ENCODE measurements at regions not wholly inside any gene's neighbourhood (a gene's known extent, or its start where the extent isn't known, plus 50 kb on each side); places are given as distances from the start of the nearest gene placed in this dataset.
"Not testable (repeated sequence)": the region's sequence is repeated elsewhere in the genome, so short reads cannot be mapped to it uniquely, and the experiment has no call there.

DNA sequence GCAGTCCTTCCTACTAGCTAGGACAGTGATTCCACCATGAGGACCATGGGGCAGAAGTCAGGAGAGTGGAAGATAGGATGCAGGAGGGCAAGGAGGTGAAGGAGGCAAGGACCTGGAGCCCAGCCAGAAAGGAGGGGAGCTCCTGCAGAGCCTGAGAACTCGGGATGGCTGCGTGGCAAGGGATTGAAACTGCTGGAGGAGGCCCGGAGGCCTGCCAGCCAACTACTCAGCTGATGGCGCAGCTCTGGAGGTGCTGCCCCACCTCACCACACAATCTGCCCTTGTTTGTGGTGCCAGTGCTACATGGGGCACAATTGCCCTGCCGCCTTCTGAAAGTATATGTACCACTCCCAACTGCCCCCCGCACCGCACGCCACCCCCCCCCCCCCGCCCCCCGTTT lies 307.3 kb upstream of the CHRNA7 start:
- FAIRE-seq; DNase-seq (ENCODE audit: insufficient read length, low spot score): not testable (repeated sequence)

DNA sequence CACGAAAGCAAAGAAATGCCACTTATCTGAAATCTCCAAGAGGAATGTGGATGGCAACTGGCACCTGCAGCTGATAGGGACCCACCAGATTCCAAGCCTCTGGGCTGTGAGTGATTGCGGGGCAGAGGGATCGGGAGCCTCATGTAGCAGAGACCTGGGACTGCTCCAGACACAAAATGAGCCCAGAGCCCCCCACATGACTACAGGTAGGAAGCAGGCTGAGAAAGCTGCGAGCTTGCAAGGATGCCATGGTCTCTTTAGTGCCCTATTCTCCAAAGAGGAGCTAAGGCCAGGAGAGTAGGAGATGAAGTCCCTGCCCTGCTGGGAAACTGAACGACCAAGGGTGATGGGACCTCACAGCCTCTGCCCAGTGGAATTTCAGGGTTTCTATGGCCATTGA lies 305.4 kb upstream of the CHRNA7 start:
- not testable (repeated sequence) for DNase-seq (ENCODE audit: insufficient read length, low spot score); FAIRE-seq

DNA sequence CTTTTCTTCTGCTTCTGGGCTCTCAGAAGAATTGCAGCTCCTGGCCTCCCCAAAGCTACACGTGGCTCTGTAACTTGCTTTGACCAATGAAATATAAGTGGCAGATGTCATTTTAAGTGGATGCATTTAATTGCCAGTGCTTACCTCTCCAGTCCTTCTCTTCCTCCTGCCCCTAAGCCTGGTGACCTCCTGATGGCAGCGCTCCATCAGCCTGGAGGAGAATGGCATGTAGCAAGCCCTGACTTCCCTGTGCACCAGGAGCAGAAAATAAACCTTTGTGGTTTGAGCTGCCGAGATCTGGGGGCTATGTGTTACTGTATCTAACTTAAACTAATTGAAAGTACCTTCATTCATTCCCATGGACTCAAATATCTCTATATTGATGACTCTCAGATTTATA lies 304.7 kb upstream of the CHRNA7 start:
- FAIRE-seq; DNase-seq (ENCODE audit: insufficient read length, low spot score): not testable (repeated sequence)

DNA sequence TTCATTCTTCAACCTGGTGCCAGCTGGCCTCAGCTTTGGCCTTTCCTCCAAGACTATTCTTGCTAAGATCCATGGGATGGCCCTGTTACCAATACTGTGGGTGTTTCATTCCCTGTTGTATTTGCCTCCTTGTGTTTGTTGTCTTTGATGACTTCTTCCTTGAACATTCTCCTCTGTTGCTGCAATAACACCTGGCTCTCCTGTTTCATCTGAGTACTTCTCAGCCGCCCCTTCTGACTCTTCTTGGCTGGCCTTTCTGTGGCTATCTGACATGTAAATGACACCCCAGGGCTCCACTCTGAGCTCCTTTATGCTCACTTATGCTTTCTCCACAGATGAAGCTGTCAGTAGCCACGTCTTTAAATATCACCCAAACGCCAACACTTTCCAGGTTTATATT lies 302.7 kb upstream of the CHRNA7 start:
- FAIRE-seq, result no peak
- no peak for DNase-seq (ENCODE audit: insufficient read length, low spot score)

DNA sequence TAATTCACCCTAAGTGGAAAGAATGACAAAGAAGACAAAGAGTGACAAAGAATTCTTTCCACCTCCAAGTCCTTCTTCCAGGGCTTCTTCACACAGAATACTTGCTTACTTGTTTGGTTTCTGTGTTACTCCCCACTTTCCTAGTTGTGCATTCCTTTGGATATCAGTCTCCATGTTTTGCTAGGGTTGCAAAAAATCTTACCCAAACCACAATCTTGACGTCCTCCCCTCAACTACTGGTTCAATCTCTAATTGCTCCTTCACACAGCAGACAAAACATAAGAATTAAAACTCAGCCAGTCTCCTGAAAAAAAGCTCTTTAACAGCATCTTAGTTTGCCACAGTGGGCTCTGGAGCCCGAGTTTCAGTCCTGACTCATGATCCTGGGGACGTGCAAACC lies 297.6 kb upstream of the CHRNA7 start:
- no peak for FAIRE-seq

DNA sequence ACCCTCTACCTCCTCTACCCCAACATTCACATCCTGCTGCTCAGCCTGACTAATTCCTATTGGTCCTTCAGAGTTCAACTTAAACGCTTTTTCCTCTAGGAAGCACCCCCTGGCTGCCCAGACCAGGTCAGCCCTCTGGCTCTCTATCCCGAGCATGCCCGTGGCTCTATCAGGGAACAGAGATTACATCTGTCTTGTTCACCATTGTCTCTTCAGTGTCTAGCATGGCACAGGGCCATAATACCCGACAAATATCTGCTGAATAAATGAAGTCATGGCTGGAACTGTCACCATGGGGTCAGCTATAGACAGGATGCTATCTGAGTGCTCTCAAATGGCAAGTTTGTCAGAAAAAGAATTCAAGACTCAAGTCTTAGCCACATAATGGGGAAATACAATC lies 296.9 kb upstream of the CHRNA7 start:
- DNase-seq (ENCODE audit: insufficient read length, low spot score), result no peak
- FAIRE-seq, result peak; percentile 21

More for the DNA sequence above, 297.6 kb upstream of the CHRNA7 start:
- no peak for DNase-seq (ENCODE audit: insufficient read length, low spot score)

DNA sequence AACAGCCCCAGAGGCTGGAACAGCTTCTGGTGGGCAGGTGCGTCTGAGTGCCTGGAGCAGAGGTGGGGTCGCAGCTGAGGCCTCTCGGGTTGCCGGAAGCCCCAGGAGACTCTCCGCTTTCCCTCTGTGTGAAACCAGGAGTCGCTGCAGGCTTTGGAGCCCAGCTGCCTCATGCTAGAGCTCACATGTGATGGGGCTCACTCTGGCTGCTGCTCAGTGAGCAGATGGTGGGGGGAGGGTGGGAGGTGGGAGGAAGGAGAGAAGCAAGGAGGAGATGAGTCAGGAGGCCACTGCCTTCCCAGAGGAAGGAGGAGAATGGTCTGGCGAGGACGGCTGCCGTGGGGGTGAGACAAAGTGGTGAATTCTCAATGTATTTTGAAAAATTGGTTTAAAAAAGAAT lies 290.1 kb upstream of the CHRNA7 start:
- no peak for DNase-seq (ENCODE audit: insufficient read length, low spot score)
- no peak for FAIRE-seq

DNA sequence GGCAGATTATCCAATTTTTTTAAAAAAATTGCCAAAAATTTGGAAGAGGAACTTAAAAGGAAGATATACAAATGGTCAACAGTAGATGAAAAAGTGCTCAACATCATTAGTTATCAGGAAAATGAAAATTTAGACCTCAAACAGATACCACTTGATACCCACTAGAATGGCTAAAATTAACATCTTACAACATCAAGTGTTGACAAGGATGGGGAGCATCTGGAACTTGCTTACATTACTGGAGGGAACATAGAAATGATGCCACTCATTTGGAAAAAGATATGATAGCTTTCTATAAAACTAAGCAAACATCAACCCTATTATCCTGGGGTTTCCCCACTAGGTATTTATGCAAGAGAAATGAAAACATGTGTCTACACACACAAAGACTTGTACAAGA lies 284.5 kb upstream of the CHRNA7 start:
- no peak for FAIRE-seq

DNA sequence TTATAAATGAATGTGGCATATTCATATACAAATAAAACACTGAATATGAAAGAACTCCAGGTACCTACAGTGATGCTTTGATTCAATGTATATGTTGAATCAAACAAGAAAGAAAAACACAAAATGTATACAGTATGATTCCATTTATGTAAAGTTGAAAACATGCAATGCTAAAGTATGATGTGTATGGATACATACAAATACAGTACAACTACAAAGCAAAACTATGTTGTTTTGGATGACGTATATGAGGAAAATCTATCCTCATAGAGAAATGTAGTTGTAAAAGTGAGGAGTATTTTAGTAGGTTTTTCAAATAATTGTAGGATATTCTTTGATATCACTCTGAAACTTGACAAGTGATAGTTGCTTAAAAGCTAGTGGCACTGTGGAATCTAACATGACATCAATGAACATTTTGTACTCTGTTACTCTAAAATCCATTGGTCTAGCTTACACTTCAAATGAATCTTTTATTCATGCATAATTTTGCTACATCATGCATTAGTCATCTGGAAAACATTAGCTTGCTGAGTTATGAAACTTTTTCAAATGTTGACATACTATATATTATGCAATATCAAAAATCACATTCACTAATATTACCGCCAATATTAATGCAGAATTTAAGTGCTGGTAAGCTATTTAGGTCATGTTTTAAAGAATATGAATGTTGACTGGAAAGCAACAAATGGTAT lies 278.1 kb upstream of the CHRNA7 start:
- FAIRE-seq, result no peak
- no peak for DNase-seq (ENCODE audit: insufficient read length, low spot score)

More for the DNA sequence above, 284.5 kb upstream of the CHRNA7 start:
- DNase-seq (ENCODE audit: insufficient read length, low spot score), result no peak

DNA sequence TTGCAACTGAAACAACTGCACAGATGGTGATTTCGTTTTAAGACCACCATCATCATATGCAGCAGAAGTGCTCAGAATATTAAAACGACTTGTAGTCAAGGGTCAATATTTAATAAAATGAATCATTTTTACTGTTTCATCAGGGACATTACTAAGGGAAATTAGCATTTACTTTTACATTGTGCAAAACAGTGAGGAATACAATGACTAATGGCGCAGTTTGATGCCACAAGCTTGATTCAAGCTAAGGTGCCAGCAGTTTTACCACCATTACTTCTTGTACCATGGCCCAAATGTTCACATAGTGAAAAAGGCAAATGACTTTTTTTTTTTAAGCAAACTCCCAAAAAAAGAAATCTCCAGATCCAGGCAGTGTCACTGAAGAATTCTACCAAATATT lies 277.4 kb upstream of the CHRNA7 start:
- DNase-seq (ENCODE audit: insufficient read length, low spot score) (no peak), FAIRE-seq (no peak)

DNA sequence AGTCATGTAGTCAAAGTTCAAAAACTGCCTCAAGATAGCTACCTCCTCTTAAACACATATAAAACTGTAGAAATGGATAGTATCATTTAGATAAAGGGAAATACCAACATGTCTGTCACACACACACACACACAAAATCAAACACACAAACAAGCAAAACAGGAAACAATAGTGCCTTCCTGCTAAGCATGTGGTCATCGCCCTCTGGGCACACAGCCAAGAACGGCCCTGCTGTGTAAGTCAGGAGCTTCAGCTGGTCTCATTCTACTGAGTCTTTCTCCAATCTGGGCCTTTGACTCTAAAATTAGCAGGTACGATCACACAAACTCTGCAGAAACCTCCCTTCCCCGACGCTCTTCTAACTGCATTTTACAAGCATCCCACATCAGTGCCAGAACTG lies 272.2 kb upstream of the CHRNA7 start:
- no peak for DNase-seq (ENCODE audit: insufficient read length, low spot score)

DNA sequence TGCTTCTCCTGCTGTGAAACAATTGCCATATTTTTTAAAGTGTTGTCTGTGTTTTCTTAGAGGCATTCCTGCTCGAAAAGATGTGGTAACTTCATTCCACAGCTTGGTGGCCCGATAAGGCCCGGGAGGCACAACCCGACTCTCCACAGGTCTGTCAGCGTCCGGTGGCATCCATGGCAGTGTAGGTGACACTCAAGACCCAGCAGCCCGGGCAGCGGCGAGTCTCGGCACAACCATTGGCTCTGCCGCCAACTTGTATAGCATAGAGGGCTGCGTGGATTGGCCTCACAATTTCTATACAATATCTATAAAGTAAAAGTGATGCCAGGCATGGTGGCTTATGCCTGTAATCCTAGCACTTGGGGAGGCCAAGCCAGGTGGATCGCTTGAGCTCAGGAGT lies 262.3 kb upstream of the CHRNA7 start:
- DNase-seq (ENCODE audit: insufficient read length, low spot score) (no peak), FAIRE-seq (no peak)

More for the DNA sequence above, 272.2 kb upstream of the CHRNA7 start:
- no peak for FAIRE-seq

DNA sequence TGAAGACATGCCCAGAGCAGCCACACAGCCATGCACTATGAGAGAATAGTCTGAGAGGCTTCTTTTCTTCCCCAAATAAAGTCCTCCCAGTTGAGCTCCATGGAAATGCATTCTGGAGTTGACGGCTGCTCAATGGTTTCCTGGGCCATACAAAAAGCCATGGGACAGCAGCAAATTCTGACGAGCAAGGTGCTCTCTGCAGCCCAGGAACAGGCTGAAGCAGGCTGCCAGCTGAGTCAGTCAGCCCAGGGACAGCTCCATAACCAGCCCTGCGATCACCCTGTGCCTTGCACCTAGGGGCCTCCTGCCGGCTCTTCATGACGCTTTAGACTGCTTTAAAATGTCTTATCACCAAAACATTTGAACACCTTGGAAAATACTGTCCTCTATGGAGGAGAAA lies 256.3 kb upstream of the CHRNA7 start:
- DNase-seq (ENCODE audit: insufficient read length, low spot score) (no peak), FAIRE-seq (no peak)

DNA sequence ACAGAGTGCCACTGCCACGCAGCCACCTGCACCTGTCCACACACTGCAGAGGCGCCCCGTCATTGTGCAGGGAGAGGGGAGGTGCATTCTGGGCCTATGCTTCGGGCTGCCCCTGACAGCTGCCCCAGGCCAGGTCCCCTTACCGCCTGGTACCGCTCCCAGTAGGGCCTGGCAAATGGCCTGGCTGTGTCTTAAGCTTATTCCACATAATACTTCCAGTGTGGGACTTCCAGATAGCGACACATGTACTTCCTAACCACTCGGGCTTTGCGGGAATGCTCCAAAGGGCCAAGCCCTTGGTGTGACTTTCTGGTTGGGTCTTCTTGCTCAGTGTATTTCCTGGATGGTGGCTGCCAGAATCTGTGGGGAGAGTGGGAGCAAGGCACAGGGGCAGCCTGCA lies 254.3 kb upstream of the CHRNA7 start:
- no peak for FAIRE-seq
- no peak for DNase-seq (ENCODE audit: insufficient read length, low spot score)

DNA sequence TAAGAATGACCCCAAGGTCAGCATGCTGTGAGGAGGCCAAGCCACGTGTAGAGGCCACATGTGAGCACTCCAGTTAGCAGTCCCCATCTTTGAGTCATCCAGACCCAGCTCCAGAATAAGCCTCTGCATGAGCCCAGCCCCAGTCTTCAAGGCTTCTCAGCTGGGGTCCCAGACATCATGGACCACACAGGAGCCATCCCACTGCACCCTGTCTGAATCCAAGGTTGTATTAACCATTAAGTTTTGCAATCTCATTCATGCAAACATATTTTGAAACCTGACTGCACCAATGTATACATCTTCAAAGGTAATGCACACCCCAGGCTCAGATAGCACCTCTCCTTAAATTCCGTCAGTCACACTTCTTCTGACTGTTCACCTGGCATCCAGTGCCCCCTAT lies 249.1 kb upstream of the CHRNA7 start:
- FAIRE-seq (no peak), DNase-seq (ENCODE audit: insufficient read length, low spot score) (no peak)

DNA sequence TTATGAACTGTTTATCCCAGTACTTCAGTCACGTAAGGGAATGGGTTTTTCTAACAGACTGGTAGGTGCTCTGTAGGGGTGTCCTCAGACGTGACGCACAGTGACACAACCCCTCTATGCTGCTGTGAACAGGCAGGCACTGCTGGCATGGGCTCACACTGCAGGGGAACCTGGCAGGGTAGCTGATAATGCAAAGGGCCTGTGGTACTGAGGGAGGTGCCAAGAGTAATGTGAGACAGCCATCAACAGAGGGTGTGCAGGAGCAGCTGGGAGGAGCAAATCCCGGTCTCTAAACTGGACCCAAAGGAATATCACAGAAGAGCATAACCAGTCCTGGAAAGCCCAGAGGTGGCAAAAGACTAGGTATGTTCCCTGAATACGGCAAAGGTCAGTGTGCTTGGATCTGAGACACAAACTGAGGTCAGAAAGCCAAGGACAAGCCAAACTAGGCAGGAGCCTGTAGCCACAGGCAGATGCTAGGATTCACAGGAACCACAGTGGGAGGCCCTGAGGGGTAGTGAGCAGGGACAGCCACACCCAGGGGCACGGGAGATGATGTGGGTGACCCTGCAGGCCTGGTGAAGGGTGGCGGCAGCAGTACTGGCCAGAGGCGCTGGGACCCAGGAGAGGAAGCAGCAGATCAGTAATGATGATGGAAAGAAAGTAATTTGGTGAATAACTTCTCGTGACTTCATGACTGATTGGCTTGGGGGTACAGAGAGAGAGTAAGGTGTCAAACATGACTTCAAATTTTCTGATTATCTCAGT lies 248.1 kb upstream of the CHRNA7 start:
- FAIRE-seq (no peak), DNase-seq (ENCODE audit: insufficient read length, low spot score) (no peak)

DNA sequence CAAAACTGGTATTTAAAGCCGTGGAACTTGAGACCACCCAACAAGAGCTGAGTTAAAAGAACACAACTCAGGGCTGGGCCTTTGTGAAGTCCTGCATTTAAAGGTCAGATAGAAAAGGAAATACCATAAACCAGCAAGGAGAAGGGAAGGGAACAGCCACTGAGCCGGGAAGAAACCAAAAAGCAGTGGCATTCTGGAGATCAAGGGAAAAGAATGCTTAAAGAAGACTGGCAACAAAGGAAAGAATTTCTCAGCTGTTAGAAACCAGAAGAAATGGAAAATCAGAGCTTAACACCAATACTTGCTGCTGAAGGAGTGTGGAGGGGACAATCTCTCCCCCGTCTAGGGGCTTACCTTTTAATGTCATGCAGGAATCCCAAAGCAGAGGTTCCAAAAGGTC lies 247.4 kb upstream of the CHRNA7 start:
- FAIRE-seq, result no peak
- no peak for DNase-seq (ENCODE audit: insufficient read length, low spot score)

DNA sequence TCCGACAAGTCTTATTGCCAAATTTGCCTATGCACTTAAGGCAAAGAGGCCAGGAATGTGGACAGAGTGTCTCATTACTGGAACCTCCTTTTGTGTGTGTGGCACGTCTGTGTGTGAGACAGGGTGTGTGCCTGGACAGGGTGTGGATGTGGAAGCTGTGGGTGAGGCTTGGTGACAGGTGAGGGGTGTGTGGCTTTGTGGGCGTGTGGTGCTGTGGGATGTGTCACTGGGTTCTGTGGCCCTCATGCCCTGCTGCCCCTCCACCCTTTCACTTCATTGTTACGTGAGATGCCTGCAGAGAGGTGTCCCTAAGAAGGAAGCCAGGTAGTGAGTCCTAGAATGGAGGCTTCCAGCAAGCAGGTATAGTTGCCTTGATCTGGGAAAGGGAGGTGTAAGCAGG lies 244.0 kb upstream of the CHRNA7 start:
- FAIRE-seq (no peak), DNase-seq (ENCODE audit: insufficient read length, low spot score) (no peak)

DNA sequence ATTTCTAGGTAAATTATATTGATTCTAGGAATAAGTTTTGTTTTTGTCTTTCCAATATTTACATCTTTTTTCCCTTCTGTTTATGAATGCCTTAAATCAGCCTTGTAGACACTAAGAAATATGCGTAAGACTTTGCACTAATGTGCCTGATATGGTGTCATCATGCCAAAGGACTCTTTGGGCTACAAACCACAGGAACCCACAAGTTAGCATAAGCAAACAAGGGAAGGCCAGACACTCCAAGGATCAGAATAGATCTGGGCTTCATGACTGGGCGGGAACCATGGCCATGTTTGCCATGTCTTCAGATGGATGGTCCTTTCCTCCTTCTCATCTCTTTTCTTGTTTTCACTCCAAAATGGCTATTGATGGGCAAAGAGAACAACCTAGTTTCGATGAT lies 242.2 kb upstream of the CHRNA7 start:
- FAIRE-seq (no peak), DNase-seq (ENCODE audit: insufficient read length, low spot score) (no peak)

DNA sequence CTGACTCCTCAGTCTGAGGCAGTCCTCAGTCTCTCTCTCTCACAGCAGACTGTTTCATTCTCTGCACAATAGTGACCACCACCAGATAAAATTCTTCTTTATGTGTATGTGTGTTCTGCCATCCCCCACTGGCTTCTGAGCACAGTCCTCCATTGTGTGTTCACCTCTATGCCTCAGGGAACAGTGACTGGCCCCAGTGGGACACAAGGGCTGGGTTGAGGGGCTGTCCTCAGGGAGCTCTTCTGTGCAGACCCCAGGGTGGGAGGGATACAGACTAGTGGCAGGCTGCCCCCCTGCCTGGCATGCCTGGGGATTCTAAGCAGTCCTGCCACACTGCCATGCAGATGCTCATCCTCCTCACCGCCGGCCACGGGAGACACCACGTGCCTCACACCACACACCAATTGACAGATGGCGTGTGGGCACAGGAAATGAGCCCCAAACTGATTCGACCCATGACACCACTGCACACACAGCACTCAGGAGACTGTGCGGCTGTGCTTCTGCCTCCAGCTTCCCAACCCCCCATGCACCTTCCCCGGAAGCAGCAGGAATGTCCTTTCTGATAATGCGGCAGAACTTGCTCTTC lies 237.6 kb upstream of the CHRNA7 start:
- DNase-seq (ENCODE audit: insufficient read length, low spot score) (no peak), FAIRE-seq (no peak)

DNA sequence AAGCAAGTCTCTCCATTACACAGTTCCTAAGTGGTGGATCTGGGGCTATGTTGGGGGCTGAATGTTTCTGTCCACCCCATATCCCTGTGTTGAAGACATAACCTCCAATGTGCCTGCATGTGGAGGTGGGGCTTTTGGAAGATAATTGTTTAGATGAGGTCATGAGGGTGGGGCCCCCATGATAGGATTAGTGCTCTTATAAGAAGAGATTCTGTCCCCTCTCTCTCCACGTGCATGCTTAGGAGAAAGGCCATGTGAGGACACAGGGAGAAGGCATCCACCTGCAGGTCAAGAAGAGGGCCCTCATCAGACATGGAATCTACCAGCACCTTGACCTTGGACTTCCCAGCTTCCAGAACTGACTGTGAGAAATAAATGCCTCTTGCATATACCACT lies 231.0 kb upstream of the CHRNA7 start:
- DNase-seq (ENCODE audit: insufficient read length, low spot score) (no peak), FAIRE-seq (no peak)

DNA sequence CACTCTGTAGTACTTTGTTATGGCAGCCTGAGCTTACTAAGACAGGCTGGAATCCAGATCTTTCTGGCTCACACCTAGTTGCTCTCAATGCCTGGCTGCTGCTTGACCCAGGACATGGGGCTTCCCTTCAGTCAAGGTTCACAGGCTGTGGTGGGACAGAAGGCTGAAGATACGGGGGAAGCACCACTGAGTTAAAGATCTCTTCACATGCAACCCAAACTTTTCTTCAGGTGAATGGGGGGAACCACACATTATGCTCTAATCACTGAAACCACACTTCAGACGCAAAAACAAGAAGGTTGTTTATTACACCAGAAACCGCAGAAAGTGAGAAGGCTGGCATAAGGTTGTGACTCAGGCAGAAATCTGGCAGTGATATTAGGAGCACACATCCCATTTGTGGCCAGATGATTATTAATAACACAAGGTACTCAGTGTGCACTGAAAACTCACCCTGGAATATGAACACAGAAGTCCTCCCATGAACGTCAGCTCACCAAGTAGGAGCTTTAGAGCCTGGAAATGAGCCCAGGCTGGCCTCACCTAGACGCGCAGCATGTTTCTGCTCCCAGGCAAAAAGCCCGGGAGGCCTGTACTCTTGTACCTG lies 230.5 kb upstream of the CHRNA7 start:
- DNase-seq (ENCODE audit: insufficient read length, low spot score) (peak; percentile 7), FAIRE-seq (no peak)
